ENCODE measurements at regions not wholly inside any gene's neighbourhood (a gene's known extent, or its start where the extent isn't known, plus 50 kb on each side); places are given as distances from the start of the nearest gene placed in this dataset.

GRCh38 chr10:131773370-131774343, 127.2 kb upstream of the PPP2R2D start:
- no peak overlapping the region for H3K27ac Mint-ChIP-seq
- no peaks in the 10 kb centered on the region for H3K27me3 ChIP-seq (ENCODE audit: control insufficient read depth in 2 of 2, insufficient read depth in 2 of 2, low read length in 2 of 2)
- intact Hi-C loops (cut with micrococcal nuclease) = no loop called here
- no peak overlapping the region for H3K4me3 ChIP-seq (replicated peaks in 1 of 3; ENCODE audit: low read depth in 2 of 3, low read length in 3 of 3)
- H3K4me2 ChIP-seq (replicated peaks; ENCODE audit: extremely low read depth, low read length, poor library complexity, severe bottlenecking) = no peak overlapping the region
- no peak overlapping the region for H3K27ac ChIP-seq (ENCODE audit: low read depth in 1 of 2, low read length in 2 of 2)
- H3K4me1 Mint-ChIP-seq = no peaks in the 10 kb centered on the region
- H4K20me1 ChIP-seq (ENCODE audit: insufficient read depth, low read length) = no peaks in the 10 kb centered on the region
- H2AFZ ChIP-seq (ENCODE audit: insufficient read depth, low read depth, low read length, poor library complexity, severe bottlenecking) = no peak overlapping the region
- H3K9ac ChIP-seq (ENCODE audit: insufficient read depth, low read length, poor library complexity, severe bottlenecking) = no peak overlapping the region
- 77% methylated on average over 27 of the region's 34 CpGs for WGBS (ENCODE audit: insufficient coverage)
- H3K36me3 Mint-ChIP-seq = no peaks in the 10 kb centered on the region
- no peaks in the 10 kb centered on the region for H3K4me1 ChIP-seq (ENCODE audit: control insufficient read depth in 1 of 2, insufficient read depth in 2 of 2, low read length in 2 of 2)
- peaks cover 32 to 39% (median 35%) of the 10 kb centered on the region in 7 donors for H3K9me3 Mint-ChIP-seq
- H3K27me3 Mint-ChIP-seq (ENCODE audit: low read depth in 3 of 3) = peaks cover 2 to 4% (median 2%) of the 10 kb centered on the region in 3 donors
- H3K36me3 ChIP-seq (replicated peaks in 1 of 2; ENCODE audit: control insufficient read depth in 1 of 2, insufficient read depth in 2 of 2, low read length in 2 of 2) = no peaks in the 10 kb centered on the region
- no peaks in the 10 kb centered on the region for H3K79me2 ChIP-seq (ENCODE audit: insufficient read depth, low read length)
- no peak for DNase-seq
- no peak for TF ChIP-seq CTCF (IDR thresholded peaks at IDR 0.05)
- H3K4me3 Mint-ChIP-seq = no peak overlapping the region
- peaks cover 33 to 38% of the 10 kb centered on the region in 2 donors for H3K9me3 ChIP-seq (replicated peaks in 1 of 2; ENCODE audit: control insufficient read depth in 1 of 2, insufficient read depth in 1 of 2, low read length in 2 of 2)

GRCh38 chr10:131774681-131775085, 126.1 kb upstream of the PPP2R2D start:
- Histone ChIP-seq H3K9ac (ENCODE audit: insufficient read depth, low read length, poor library complexity, severe bottlenecking) (no peak overlapping the region), H3K27ac (ENCODE audit: low read depth in 1 of 2, low read length in 2 of 2) (no peak overlapping the region), H4K20me1 (ENCODE audit: insufficient read depth, low read length) (no peaks in the 10 kb centered on the region), H3K4me3 (replicated peaks in 1 of 3; ENCODE audit: low read depth in 2 of 3, low read length in 3 of 3) (no peak overlapping the region), H3K4me2 (replicated peaks; ENCODE audit: extremely low read depth, low read length, poor library complexity, severe bottlenecking) (no peak overlapping the region), H3K4me1 (ENCODE audit: control insufficient read depth in 1 of 2, insufficient read depth in 2 of 2, low read length in 2 of 2) (no peaks in the 10 kb centered on the region), H3K79me2 (ENCODE audit: insufficient read depth, low read length) (no peaks in the 10 kb centered on the region), H3K9me3 (replicated peaks in 1 of 2; ENCODE audit: control insufficient read depth in 1 of 2, insufficient read depth in 1 of 2, low read length in 2 of 2) (peaks cover 40 to 48% of the 10 kb centered on the region in 2 donors), H3K27me3 (ENCODE audit: control insufficient read depth in 2 of 2, insufficient read depth in 2 of 2, low read length in 2 of 2) (no peaks in the 10 kb centered on the region), H2AFZ (ENCODE audit: insufficient read depth, low read depth, low read length, poor library complexity, severe bottlenecking) (no peak overlapping the region), H3K36me3 (replicated peaks in 1 of 2; ENCODE audit: control insufficient read depth in 1 of 2, insufficient read depth in 2 of 2, low read length in 2 of 2) (no peaks in the 10 kb centered on the region)
- no peaks in the 10 kb centered on the region for H3K36me3 Mint-ChIP-seq
- no peak overlapping the region for H3K27ac Mint-ChIP-seq
- no peak for TF ChIP-seq CTCF (IDR thresholded peaks at IDR 0.05)
- DNase-seq = no peak
- H3K4me1 Mint-ChIP-seq = no peaks in the 10 kb centered on the region
- 94% methylated on average over 17 of the region's 17 CpGs for WGBS (ENCODE audit: insufficient coverage)
- H3K4me3 Mint-ChIP-seq = no peak overlapping the region
- H3K27me3 Mint-ChIP-seq (ENCODE audit: low read depth in 3 of 3) = peaks cover under 1 to 4% (median 2%) of the 10 kb centered on the region in 3 donors
- H3K9me3 Mint-ChIP-seq = peaks cover 36 to 49% (median 40%) of the 10 kb centered on the region in 7 donors
- intact Hi-C loops (cut with micrococcal nuclease) = no loop called here

All from CD14-positive monocyte (primary cell).